Tibial artery (tissue), 4 donors: ENCODE measurements at regions not wholly inside any gene's neighbourhood (a gene's known extent, or its start where the extent isn't known, plus 50 kb on each side); places are given as distances from the start of the nearest gene placed in this dataset.

Source experiments
- DNase-seq, 2 donors: peaks; one replicate each; pipeline ENCODE4 v3.0.0-alpha.2; 2019
- H3K27ac ChIP-seq, 2 donors: fragments of 200-600 bp; sonication (generic) in 1 of 2; 1 replicate in 1 of 2; 2 replicates in 1 of 2; pipeline ENCODE4 v1.5.1; 2018 to 2019; ENCODE audit warnings: mild to moderate bottlenecking in 1 of 2
- H3K27me3 ChIP-seq, 2 donors: fragments of 200-600 bp; sonication (generic) in 1 of 2; one replicate each; pipeline versions ENCODE4 v1.5.1 to v1.6.0; 2016 to 2019
- H3K36me3 ChIP-seq, 3 donors: fragments of 200-600 bp; sonication (generic) in 2 of 3; one replicate each; pipeline ENCODE4 v1.5.1; 2016 to 2019; ENCODE audit warnings: mild to moderate bottlenecking in 2 of 3
- H3K4me1 ChIP-seq, 4 donors: fragments of 200-600 bp; sonication (generic) in 2 of 4; 1 replicate in 3 of 4; 2 replicates in 1 of 4; pipeline ENCODE4 v1.5.1; 2016 to 2019
- H3K4me3 ChIP-seq, 2 donors: fragments of 200-600 bp; sonication (generic) in 1 of 2; 1 replicate in 1 of 2; 2 replicates in 1 of 2; pipeline ENCODE4 v1.5.1; 2018 to 2019; ENCODE audit warnings: mild to moderate bottlenecking in 2 of 2
- H3K9me3 ChIP-seq, 3 donors: fragments of 200-600 bp; sonication (generic) in 1 of 3; one replicate each; pipeline ENCODE4 v1.5.1; 2016 to 2019
- CTCF ChIP-seq, 2 experiments: fragments of 200-600 bp in 1 of 2; fragments of 450-650 bp in 1 of 2; IDR thresholded peaks; one replicate each; pipeline ENCODE4 v1.5.1; 2017 to 2019; ENCODE audit warnings: antibody characterized with exemption in 2 of 2, mild to moderate bottlenecking in 1 of 2, moderate library complexity in 1 of 2
- intact Hi-C: fragments of 100-400 bp; cut with DNase I; formaldehyde crosslinking; loops from one replicate; pipeline ENCODE4 v1.15.0; 2023; ENCODE audit warnings: low total_unique reads

- Histone ChIP-seq H3K27ac (no peak overlapping the region), H3K36me3 (no peaks in the 10 kb centered on the region), H3K4me1 (peaks cover 0 to 16% (median 0%) of the 10 kb centered on the region in 4 donors), H3K4me3 (no peak overlapping the region), H3K9me3 (no peaks in the 10 kb centered on the region), H3K27me3 (no peaks in the 10 kb centered on the region)
- intact Hi-C loops: no loop called here
- no peak for TF ChIP-seq CTCF (IDR thresholded peaks at IDR 0.05)
- DNase-seq: no peak
These were observed 615.5 kb upstream of the ADAMTS5 start for GRCh38 chr21:27582246-27582947.

GRCh38 chr21:27581168-27581567 lies 614.3 kb upstream of the ADAMTS5 start:
- Histone ChIP-seq H3K4me1 (peaks cover 0 to 16% (median 0%) of the 10 kb centered on the region in 4 donors), H3K27ac (no peak overlapping the region), H3K9me3 (no peaks in the 10 kb centered on the region), H3K4me3 (no peak overlapping the region), H3K36me3 (no peaks in the 10 kb centered on the region), H3K27me3 (no peaks in the 10 kb centered on the region)
- TF ChIP-seq CTCF (IDR thresholded peaks at IDR 0.05): no peak
- intact Hi-C loops: no loop called here
- DNase-seq: no peak

- Histone ChIP-seq H3K36me3 (no peaks in the 10 kb centered on the region), H3K4me3 (no peak overlapping the region), H3K27ac (no peak overlapping the region), H3K9me3 (no peaks in the 10 kb centered on the region), H3K4me1 (peaks cover 0 to 16% (median 0%) of the 10 kb centered on the region in 4 donors), H3K27me3 (no peaks in the 10 kb centered on the region)
- intact Hi-C loops: no loop called here
- no peak for TF ChIP-seq CTCF (IDR thresholded peaks at IDR 0.05)
- no peak for DNase-seq
These were observed 613.4 kb upstream of the ADAMTS5 start for GRCh38 chr21:27580276-27580675.

GRCh38 chr21:27578741-27579265 lies 611.9 kb upstream of the ADAMTS5 start:
- no peak for TF ChIP-seq CTCF (IDR thresholded peaks at IDR 0.05)
- H3K27me3 ChIP-seq: no peaks in the 10 kb centered on the region
- H3K4me3 ChIP-seq: no peak overlapping the region
- H3K9me3 ChIP-seq: no peaks in the 10 kb centered on the region
- intact Hi-C loops: no loop called here
- no peak for DNase-seq
- no peaks in the 10 kb centered on the region for H3K36me3 ChIP-seq
- peaks cover 0 to 15% (median 0%) of the 10 kb centered on the region in 4 donors for H3K4me1 ChIP-seq
- no peak overlapping the region for H3K27ac ChIP-seq

GRCh38 chr21:27572696-27573095 lies 605.8 kb upstream of the ADAMTS5 start:
- Histone ChIP-seq H3K27me3 (no peaks in the 10 kb centered on the region), H3K4me3 (no peak overlapping the region), H3K36me3 (no peaks in the 10 kb centered on the region), H3K9me3 (no peaks in the 10 kb centered on the region), H3K4me1 (peaks cover 0 to 26% (median 15%) of the 10 kb centered on the region in 4 donors), H3K27ac (no peak overlapping the region)
- no peak for TF ChIP-seq CTCF (IDR thresholded peaks at IDR 0.05)
- intact Hi-C loops: no loop called here
- DNase-seq: no peak
